Naive thymus-derived CD4-positive, alpha-beta T cell (primary cell): ENCODE measurements at regions not wholly inside any gene's neighbourhood (a gene's known extent, or its start where the extent isn't known, plus 50 kb on each side); places are given as distances from the start of the nearest gene placed in this dataset.

ENCODE experiments used
- ATAC-seq: fragments of 150-1000 bp; cut with Tn5 transposase; 2 replicates; pipeline ENCODE4 v1.10.0; 2021; ENCODE audit warnings: mild to moderate bottlenecking, moderate library complexity
- CTCF ChIA-PET: fragments of 350-600 bp; sonication (Branson Sonifier 250); formaldehyde crosslinking; loops from one replicate; lab custom pipeline; 2021; ENCODE audit warnings: antibody characterized with exemption; lab: Charles Lee
- POLR2A ChIA-PET: fragments of 350-600 bp; sonication (Branson Sonifier 250); formaldehyde crosslinking; loops from one replicate; lab custom pipeline; 2021; ENCODE audit warnings: antibody characterized with exemption, inconsistent platforms; lab: Charles Lee
- DNase-seq, 9 donors: peaks; one replicate each; pipeline versions ENCODE4 v3.0.0 to v3.0.0-alpha.2; 2020 to 2022; ENCODE audit warnings: mixed read lengths in 1 of 9
- H3K27ac ChIP-seq: one replicate; pipeline ENCODE4 v1.7.0; 2013; ENCODE audit warnings: mild to moderate bottlenecking, low read depth, low read length, moderate library complexity
- H3K27me3 ChIP-seq, 2 donors: one replicate each; pipeline ENCODE4 v1.7.0; 2013; ENCODE audit warnings: low read length in 2 of 2, mild to moderate bottlenecking in 2 of 2, moderate library complexity in 2 of 2; ENCODE audit not compliant: control insufficient read depth in 2 of 2, insufficient read depth in 2 of 2
- H3K36me3 ChIP-seq, 3 experiments: 1 replicate in 2 of 3; 2 replicates in 1 of 3; pipeline ENCODE4 v1.7.0; 2013; ENCODE audit warnings: low read length in 3 of 3, mild to moderate bottlenecking in 3 of 3, moderate library complexity in 1 of 3; ENCODE audit not compliant: insufficient read depth in 3 of 3, control insufficient read depth in 2 of 3
- H3K4me1 ChIP-seq, 2 donors: one replicate each; pipeline ENCODE4 v1.7.0; 2013; ENCODE audit warnings: low read length in 2 of 2, mild to moderate bottlenecking in 2 of 2, moderate library complexity in 1 of 2; ENCODE audit not compliant: control insufficient read depth in 2 of 2, insufficient read depth in 2 of 2
- H3K4me3 ChIP-seq: 2 replicates; pipeline ENCODE4 v1.7.0; 2013; ENCODE audit warnings: mild to moderate bottlenecking, low read length
- H3K9me3 ChIP-seq, 3 experiments: 1 replicate in 2 of 3; 2 replicates in 1 of 3; pipeline ENCODE4 v1.7.0; 2013; ENCODE audit warnings: low read length in 3 of 3; ENCODE audit not compliant: control insufficient read depth in 2 of 3
- H3K27ac Mint-ChIP-seq, 9 donors: one replicate each; pipeline ENCODE4 v1.8.0; 2020 to 2022; ENCODE audit warnings: mixed read lengths in 9 of 9, mild to moderate bottlenecking in 8 of 9, moderate library complexity in 5 of 9, inconsistent platforms in 2 of 9
- H3K27me3 Mint-ChIP-seq, 5 donors: one replicate each; pipeline ENCODE4 v1.8.0; 2021 to 2022; ENCODE audit warnings: mixed read lengths in 5 of 5, mild to moderate bottlenecking in 1 of 5
- H3K36me3 Mint-ChIP-seq, 5 donors: one replicate each; pipeline ENCODE4 v1.8.0; 2020 to 2022; ENCODE audit warnings: mixed read lengths in 5 of 5, mild to moderate bottlenecking in 3 of 5, inconsistent platforms in 1 of 5
- H3K4me1 Mint-ChIP-seq, 7 donors: one replicate each; pipeline ENCODE4 v1.8.0; 2020 to 2022; ENCODE audit warnings: mixed read lengths in 7 of 7, mild to moderate bottlenecking in 3 of 7, inconsistent platforms in 1 of 7
- H3K4me3 Mint-ChIP-seq, 10 donors: one replicate each; pipeline ENCODE4 v1.8.0; 2020 to 2022; ENCODE audit warnings: mild to moderate bottlenecking in 10 of 10, mixed read lengths in 10 of 10, moderate library complexity in 6 of 10, inconsistent platforms in 2 of 10
- H3K9me3 Mint-ChIP-seq, 11 donors: one replicate each; pipeline ENCODE4 v1.8.0; 2020 to 2022; ENCODE audit warnings: mixed read lengths in 11 of 11, mild to moderate bottlenecking in 4 of 11, inconsistent platforms in 1 of 11, moderate library complexity in 1 of 11
- intact Hi-C, 2 donors: fragments of 100-400 bp; cut with micrococcal nuclease; formaldehyde crosslinking; loops; one replicate each; pipeline ENCODE4 v1.15.1; 2023

- ATAC-seq = no peak
- H3K9me3 ChIP-seq = no peaks in the 10 kb centered on the region
- ChIA-PET POLR2A (no interaction called here), CTCF (no interaction called here)
- H3K9me3 Mint-ChIP-seq = peaks cover 0 to 11% (median 1%) of the 10 kb centered on the region in 11 donors
- no peak overlapping the region for H3K4me3 ChIP-seq
- H3K4me1 ChIP-seq = no peaks in the 10 kb centered on the region
- no peaks in the 10 kb centered on the region for H3K27me3 Mint-ChIP-seq
- H3K36me3 Mint-ChIP-seq = no peaks in the 10 kb centered on the region
- peaks cover 0 to 3% (median 0%) of the 10 kb centered on the region in 7 donors for H3K4me1 Mint-ChIP-seq
- DNase-seq = no peak
- intact Hi-C loops = no loop called here
- H3K27ac ChIP-seq = no peak overlapping the region
- H3K4me3 Mint-ChIP-seq = no peak overlapping the region
- no peaks in the 10 kb centered on the region for H3K36me3 ChIP-seq
- no peak overlapping the region for H3K27ac Mint-ChIP-seq
- no peaks in the 10 kb centered on the region for H3K27me3 ChIP-seq
These were observed 896.5 kb downstream of the GATA3 start for GRCh38 chr10:8950978-8951377.

GRCh38 chr10:8951440-8952089 lies 897.1 kb downstream of the GATA3 start:
- intact Hi-C loops = no loop called here
- Histone ChIP-seq H3K9me3 (no peaks in the 10 kb centered on the region), H3K4me1 (no peaks in the 10 kb centered on the region), H3K27me3 (no peaks in the 10 kb centered on the region), H3K4me3 (no peak overlapping the region), H3K36me3 (no peaks in the 10 kb centered on the region), H3K27ac (no peak overlapping the region)
- Mint-ChIP-seq H3K9me3 (peaks cover 0 to 11% (median 0%) of the 10 kb centered on the region in 11 donors), H3K4me1 (peaks cover 0 to 3% (median 0%) of the 10 kb centered on the region in 7 donors), H3K4me3 (no peak overlapping the region), H3K27me3 (no peaks in the 10 kb centered on the region), H3K27ac (no peak overlapping the region), H3K36me3 (no peaks in the 10 kb centered on the region)
- POLR2A ChIA-PET = no interaction called here
- DNase-seq = no peak
- ATAC-seq = no peak
- CTCF ChIA-PET = no interaction called here

GRCh38 chr10:8956400-8956799 lies 901.9 kb downstream of the GATA3 start:
- Histone ChIP-seq H3K4me3 (no peak overlapping the region), H3K36me3 (no peaks in the 10 kb centered on the region), H3K9me3 (no peaks in the 10 kb centered on the region), H3K4me1 (no peaks in the 10 kb centered on the region), H3K27me3 (no peaks in the 10 kb centered on the region), H3K27ac (no peak overlapping the region)
- H3K9me3 Mint-ChIP-seq = peaks cover 0 to 11% (median 0%) of the 10 kb centered on the region in 11 donors
- POLR2A ChIA-PET = no interaction called here
- H3K4me3 Mint-ChIP-seq = no peak overlapping the region
- DNase-seq (no peak), ATAC-seq (no peak)
- CTCF ChIA-PET = no interaction called here
- no peaks in the 10 kb centered on the region for H3K27me3 Mint-ChIP-seq
- H3K4me1 Mint-ChIP-seq = peaks cover 0 to 3% (median 0%) of the 10 kb centered on the region in 7 donors
- intact Hi-C loops = no loop called here
- H3K36me3 Mint-ChIP-seq = no peaks in the 10 kb centered on the region
- no peak overlapping the region for H3K27ac Mint-ChIP-seq

- DNase-seq (no peak), ATAC-seq (no peak)
- no peaks in the 10 kb centered on the region for H3K36me3 Mint-ChIP-seq
- H3K4me1 ChIP-seq = no peaks in the 10 kb centered on the region
- no peak overlapping the region for H3K4me3 Mint-ChIP-seq
- H3K36me3 ChIP-seq = no peaks in the 10 kb centered on the region
- H3K4me3 ChIP-seq = no peak overlapping the region
- H3K27ac Mint-ChIP-seq = no peak overlapping the region
- ChIA-PET POLR2A (no interaction called here), CTCF (no interaction called here)
- H3K9me3 Mint-ChIP-seq = peaks cover 0 to 7% (median 0%) of the 10 kb centered on the region in 11 donors
- H3K27ac ChIP-seq = no peak overlapping the region
- H3K27me3 Mint-ChIP-seq = no peaks in the 10 kb centered on the region
- intact Hi-C loops = no loop called here
- no peaks in the 10 kb centered on the region for H3K4me1 Mint-ChIP-seq
- no peaks in the 10 kb centered on the region for H3K9me3 ChIP-seq
- no peaks in the 10 kb centered on the region for H3K27me3 ChIP-seq
These were observed 907.8 kb downstream of the GATA3 start for GRCh38 chr10:8962249-8962648.

- CTCF ChIA-PET = no interaction called here
These were observed 912.6 kb downstream of the GATA3 start for GRCh38 chr10:8967061-8967460.

GRCh38 chr10:8969853-8970252 lies 915.4 kb downstream of the GATA3 start:
- no peak for ATAC-seq
- H3K4me3 Mint-ChIP-seq = no peak overlapping the region
- Histone ChIP-seq H3K9me3 (no peaks in the 10 kb centered on the region), H3K36me3 (no peaks in the 10 kb centered on the region), H3K27me3 (no peaks in the 10 kb centered on the region), H3K4me3 (no peak overlapping the region), H3K27ac (no peak overlapping the region), H3K4me1 (no peaks in the 10 kb centered on the region)
- peaks cover 0 to 4% (median 0%) of the 10 kb centered on the region in 5 donors for H3K36me3 Mint-ChIP-seq
- intact Hi-C loops = no loop called here
- H3K27me3 Mint-ChIP-seq = no peaks in the 10 kb centered on the region
- no peaks in the 10 kb centered on the region for H3K4me1 Mint-ChIP-seq
- no peak for DNase-seq
- ChIA-PET POLR2A (no interaction called here), CTCF (no interaction called here)
- no peak overlapping the region for H3K27ac Mint-ChIP-seq
- peaks cover 0 to 4% (median 0%) of the 10 kb centered on the region in 11 donors for H3K9me3 Mint-ChIP-seq

More at GRCh38 chr10:8967061-8967460, 912.6 kb downstream of the GATA3 start:
- Histone ChIP-seq H3K27me3 (no peaks in the 10 kb centered on the region), H3K4me1 (no peaks in the 10 kb centered on the region), H3K9me3 (no peaks in the 10 kb centered on the region), H3K4me3 (no peak overlapping the region), H3K36me3 (no peaks in the 10 kb centered on the region), H3K27ac (no peak overlapping the region)
- peaks cover 0 to 7% (median 0%) of the 10 kb centered on the region in 11 donors for H3K9me3 Mint-ChIP-seq
- H3K4me3 Mint-ChIP-seq = no peak overlapping the region
- no peaks in the 10 kb centered on the region for H3K27me3 Mint-ChIP-seq
- POLR2A ChIA-PET = interaction anchor here (0.6 kb wide), 1 partner anchor 126 kb away, joined by 3 read pairs; no protein-coding TSS in a partner anchor
- intact Hi-C loops = no loop called here
- no peak overlapping the region for H3K27ac Mint-ChIP-seq
- H3K36me3 Mint-ChIP-seq = peaks cover 0 to 4% (median 0%) of the 10 kb centered on the region in 5 donors
- no peaks in the 10 kb centered on the region for H3K4me1 Mint-ChIP-seq
- DNase-seq (no peak), ATAC-seq (no peak)

- ATAC-seq = no peak
These were observed 921.0 kb downstream of the GATA3 start for GRCh38 chr10:8975535-8975934.

More at GRCh38 chr10:8975535-8975934, 921.0 kb downstream of the GATA3 start:
- Histone ChIP-seq H3K4me3 (no peak overlapping the region), H3K27me3 (no peaks in the 10 kb centered on the region), H3K9me3 (no peaks in the 10 kb centered on the region), H3K36me3 (no peaks in the 10 kb centered on the region), H3K4me1 (no peaks in the 10 kb centered on the region), H3K27ac (no peak overlapping the region)
- CTCF ChIA-PET = no interaction called here
- H3K27ac Mint-ChIP-seq = no peak overlapping the region
- POLR2A ChIA-PET = no interaction called here
- DNase-seq = no peak
- no peaks in the 10 kb centered on the region for H3K36me3 Mint-ChIP-seq
- no peaks in the 10 kb centered on the region for H3K9me3 Mint-ChIP-seq
- no peak overlapping the region for H3K4me3 Mint-ChIP-seq
- no peaks in the 10 kb centered on the region for H3K4me1 Mint-ChIP-seq
- intact Hi-C loops = no loop called here
- H3K27me3 Mint-ChIP-seq = peaks cover 0 to 4% (median 0%) of the 10 kb centered on the region in 5 donors
